ENCODE measurements at regions not wholly inside any gene's neighbourhood (a gene's known extent, or its start where the extent isn't known, plus 50 kb on each side); places are given as distances from the start of the nearest gene placed in this dataset.

GRCh38 chr4:136699905-136700304 lies 832.4 kb downstream of the PCDH18 start:
- TF ChIP-seq POLR2A (IDR thresholded peaks at IDR 0.05) = no peak
- TF ChIP-seq CTCF (IDR thresholded peaks at IDR 0.05) = no peak
- no peak for TF ChIP-seq POLR2AphosphoS5 (IDR thresholded peaks at IDR 0.05; ENCODE audit: insufficient read depth in 1 of 2, low read depth in 1 of 2)

Data from vagina (tissue), 2 donors.